ENCODE measurements at regions not wholly inside any gene's neighbourhood (a gene's known extent, or its start where the extent isn't known, plus 50 kb on each side); places are given as distances from the start of the nearest gene placed in this dataset.

GRCh38 chr20:50314678-50315335 is 124.2 kb downstream of the CEBPB start:
- H3K4me3 ChIP-seq (ENCODE audit: low read depth, low read length): no peak overlapping the region
- no peak for DNase-seq (ENCODE audit: low read depth)
- TF ChIP-seq, protein P1, sequence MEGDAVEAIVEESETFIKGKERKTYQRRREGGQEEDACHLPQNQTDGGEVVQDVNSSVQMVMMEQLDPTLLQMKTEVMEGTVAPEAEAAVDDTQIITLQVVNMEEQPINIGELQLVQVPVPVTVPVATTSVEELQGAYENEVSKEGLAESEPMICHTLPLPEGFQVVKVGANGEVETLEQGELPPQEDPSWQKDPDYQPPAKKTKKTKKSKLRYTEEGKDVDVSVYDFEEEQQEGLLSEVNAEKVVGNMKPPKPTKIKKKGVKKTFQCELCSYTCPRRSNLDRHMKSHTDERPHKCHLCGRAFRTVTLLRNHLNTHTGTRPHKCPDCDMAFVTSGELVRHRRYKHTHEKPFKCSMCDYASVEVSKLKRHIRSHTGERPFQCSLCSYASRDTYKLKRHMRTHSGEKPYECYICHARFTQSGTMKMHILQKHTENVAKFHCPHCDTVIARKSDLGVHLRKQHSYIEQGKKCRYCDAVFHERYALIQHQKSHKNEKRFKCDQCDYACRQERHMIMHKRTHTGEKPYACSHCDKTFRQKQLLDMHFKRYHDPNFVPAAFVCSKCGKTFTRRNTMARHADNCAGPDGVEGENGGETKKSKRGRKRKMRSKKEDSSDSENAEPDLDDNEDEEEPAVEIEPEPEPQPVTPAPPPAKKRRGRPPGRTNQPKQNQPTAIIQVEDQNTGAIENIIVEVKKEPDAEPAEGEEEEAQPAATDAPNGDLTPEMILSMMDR (conservative IDR thresholded peaks at IDR 0.05; ENCODE audit: low read depth, low read length): no peak

GRCh38 chr20:50315586-50316551 is 125.2 kb downstream of the CEBPB start:
- no peak for DNase-seq (ENCODE audit: low read depth)
- no peak overlapping the region for H3K4me3 ChIP-seq (ENCODE audit: low read depth, low read length)
- TF ChIP-seq, protein P1 (conservative IDR thresholded peaks at IDR 0.05; ENCODE audit: low read depth, low read length): no peak

GRCh38 chr20:50317116-50317515 is 126.5 kb downstream of the CEBPB start:
- TF ChIP-seq, protein P1 (conservative IDR thresholded peaks at IDR 0.05; ENCODE audit: low read depth, low read length): no peak
- DNase-seq (ENCODE audit: low read depth): no peak
- no peak overlapping the region for H3K4me3 ChIP-seq (ENCODE audit: low read depth, low read length)

GRCh38 chr20:50317609-50318008 is 127.0 kb downstream of the CEBPB start:
- H3K4me3 ChIP-seq (ENCODE audit: low read depth, low read length): no peak overlapping the region
- TF ChIP-seq, protein P1 (conservative IDR thresholded peaks at IDR 0.05; ENCODE audit: low read depth, low read length): no peak
- no peak for DNase-seq (ENCODE audit: low read depth)

- TF ChIP-seq, protein P1 (conservative IDR thresholded peaks at IDR 0.05; ENCODE audit: low read depth, low read length): no peak
- no peak for DNase-seq (ENCODE audit: low read depth)
- H3K4me3 ChIP-seq (ENCODE audit: low read depth, low read length): no peak overlapping the region
Observed at GRCh38 chr20:50318710-50319109, 128.1 kb downstream of the CEBPB start.

GRCh38 chr20:50320005-50320900 is 129.6 kb downstream of the CEBPB start:
- DNase-seq (ENCODE audit: low read depth): no peak
- no peak overlapping the region for H3K4me3 ChIP-seq (ENCODE audit: low read depth, low read length)

More at GRCh38 chr20:50320005-50320900, 129.6 kb downstream of the CEBPB start:
- TF ChIP-seq, protein P1 (conservative IDR thresholded peaks at IDR 0.05; ENCODE audit: low read depth, low read length): no peak

Measured in choroid plexus epithelial cell (primary cell).